HG02571 (cell line): ENCODE measurements at regions not wholly inside any gene's neighbourhood (a gene's known extent, or its start where the extent isn't known, plus 50 kb on each side); places are given as distances from the start of the nearest gene placed in this dataset.
"Not testable (repeated sequence)": the region's sequence is repeated elsewhere in the genome, so short reads cannot be mapped to it uniquely, and the experiment has no call there.

ENCODE experiments used
- ATAC-seq: cut with Tn5 transposase; IDR thresholded peaks from one replicate; pipeline ENCODE4 v1.9.1; 2021; ENCODE audit warnings: mild to moderate bottlenecking, moderate library complexity; ENCODE audit not compliant: unreplicated experiment

GRCh38 chr3:170712798-170713197 lies 126.9 kb upstream of the SLC7A14 start:
- no peak for ATAC-seq

GRCh38 chr3:170712336-170712735 lies 126.5 kb upstream of the SLC7A14 start:
- no peak for ATAC-seq

GRCh38 chr3:170711786-170712185 lies 125.9 kb upstream of the SLC7A14 start:
- ATAC-seq, result no peak

- no peak for ATAC-seq
Measured at GRCh38 chr3:170709046-170709445, 123.2 kb upstream of the SLC7A14 start.

GRCh38 chr3:170707899-170708298 lies 122.0 kb upstream of the SLC7A14 start:
- ATAC-seq, result no peak

DNA sequence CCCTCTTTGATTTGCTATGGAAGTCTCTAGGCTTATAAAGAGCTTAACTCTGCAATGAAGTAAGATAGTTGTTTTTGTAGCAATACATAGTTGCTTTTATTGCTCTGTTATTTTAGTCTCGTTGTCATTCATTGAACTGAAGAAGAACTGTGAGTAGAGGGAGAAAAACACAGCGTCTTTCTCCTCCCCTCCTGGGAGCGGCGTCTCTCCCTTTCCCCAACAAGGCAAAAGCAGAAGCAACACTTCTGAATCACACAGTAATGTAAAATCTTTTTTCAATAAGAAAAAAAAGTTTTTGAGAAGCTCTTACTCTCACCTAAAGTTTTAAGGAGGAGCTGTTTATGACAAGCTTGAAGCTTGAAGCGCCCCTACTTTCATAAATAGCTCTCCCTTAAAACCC lies 119.3 kb upstream of the SLC7A14 start:
- no peak for ATAC-seq

- ATAC-seq, result no peak
Measured at GRCh38 chr3:170703121-170703588, 117.3 kb upstream of the SLC7A14 start.

DNA sequence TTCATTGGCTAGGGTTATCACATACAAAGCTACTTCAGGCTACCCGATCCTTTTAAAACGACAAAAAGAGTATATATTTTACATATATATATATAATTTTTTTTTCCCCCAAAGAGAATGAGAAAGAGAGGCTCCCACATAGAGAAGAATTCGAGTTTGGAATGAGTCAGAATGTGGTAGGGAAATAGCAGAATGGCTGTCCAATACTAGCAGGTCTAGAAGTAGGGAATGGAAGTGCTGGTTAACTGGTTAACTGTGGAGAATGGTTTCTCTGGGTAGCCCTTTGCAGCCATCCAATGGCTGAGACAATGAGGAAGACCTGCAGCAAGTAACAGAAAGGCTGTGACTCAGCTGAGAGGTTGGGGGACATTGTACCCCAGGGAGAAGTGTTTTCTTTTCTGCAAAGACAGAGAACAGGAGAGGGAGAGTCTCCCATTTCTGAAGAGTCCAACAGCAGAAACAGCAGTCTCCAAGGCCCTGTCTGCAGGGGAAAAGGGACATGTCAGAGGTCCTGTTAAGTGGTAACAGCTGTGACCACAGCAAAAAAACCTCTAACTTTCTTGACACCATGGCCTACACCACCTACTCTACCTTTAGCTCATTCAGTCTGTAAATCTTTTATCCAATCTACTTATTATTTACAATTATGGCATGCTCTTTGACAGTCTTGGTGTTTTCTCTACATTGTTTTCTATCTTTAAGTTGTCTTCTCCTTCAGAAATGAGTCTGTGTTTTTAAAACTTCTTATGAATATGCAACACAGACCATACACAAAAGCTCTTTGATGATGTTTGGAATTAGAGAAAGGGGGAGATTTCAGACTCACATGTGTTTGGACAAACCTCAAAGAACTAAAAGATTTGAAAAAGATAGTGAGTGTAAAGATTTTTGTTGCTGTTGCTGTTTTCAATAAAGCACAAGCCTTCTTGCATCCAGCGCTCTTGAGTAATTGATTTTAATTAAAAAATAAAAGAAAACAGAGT lies 116.1 kb upstream of the SLC7A14 start:
- no peak for ATAC-seq

DNA sequence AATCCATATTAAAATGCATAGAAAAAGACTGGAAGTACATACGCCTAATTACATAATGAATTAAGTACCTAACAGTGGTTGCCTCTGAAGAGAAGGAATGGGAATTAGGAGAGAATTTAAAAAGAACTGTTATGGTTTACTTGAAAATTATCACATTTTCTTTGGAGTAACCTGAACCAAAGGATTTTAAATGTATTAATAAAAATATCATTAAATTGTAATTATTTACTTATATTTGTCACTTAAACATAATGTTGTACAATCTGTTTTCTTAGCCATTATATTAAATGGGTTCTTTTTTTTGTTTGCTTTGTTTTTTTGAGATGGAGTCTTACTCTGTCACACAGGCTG lies 114.2 kb upstream of the SLC7A14 start:
- no peak for ATAC-seq

DNA sequence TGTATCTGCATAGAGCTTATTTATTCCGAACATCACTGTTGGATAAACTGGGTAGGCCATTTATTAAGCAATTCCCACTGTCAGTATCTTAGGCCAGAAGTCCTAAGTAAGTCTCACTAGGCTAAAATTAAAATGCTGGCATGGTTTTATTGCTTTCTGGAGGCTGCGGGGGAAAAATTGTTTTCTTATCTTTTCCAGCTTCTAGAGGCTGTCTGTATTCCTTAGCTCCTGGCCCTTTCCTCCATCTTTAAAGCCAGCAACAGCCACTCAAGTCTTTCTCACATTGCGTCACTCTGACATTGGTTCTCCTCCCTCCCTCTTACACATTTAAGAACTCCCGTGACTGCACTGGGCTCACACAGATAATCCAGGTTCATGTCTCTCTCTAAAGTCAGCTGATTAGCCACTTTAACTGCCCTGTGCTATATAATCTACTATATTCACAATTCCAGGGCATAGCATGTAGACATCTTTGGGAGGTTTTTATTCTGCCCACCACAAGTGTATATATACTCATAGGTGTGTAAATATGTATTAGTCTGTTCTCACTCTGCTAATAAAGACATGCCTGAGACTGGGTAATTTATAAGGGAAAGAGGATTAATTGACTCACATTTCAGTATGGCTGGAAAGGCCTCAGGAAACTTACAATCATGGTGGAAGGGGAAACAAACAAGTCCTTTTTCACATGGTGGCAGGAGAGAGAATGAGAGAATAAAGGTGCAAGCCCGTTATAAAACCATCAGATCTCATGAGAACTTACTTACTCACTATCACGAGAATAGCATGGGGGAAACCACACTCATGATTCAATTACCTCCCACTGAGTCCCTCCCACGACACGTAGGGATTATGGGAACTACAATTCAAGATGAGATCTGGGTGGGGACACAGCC lies 113.5 kb upstream of the SLC7A14 start:
- no peak for ATAC-seq

DNA sequence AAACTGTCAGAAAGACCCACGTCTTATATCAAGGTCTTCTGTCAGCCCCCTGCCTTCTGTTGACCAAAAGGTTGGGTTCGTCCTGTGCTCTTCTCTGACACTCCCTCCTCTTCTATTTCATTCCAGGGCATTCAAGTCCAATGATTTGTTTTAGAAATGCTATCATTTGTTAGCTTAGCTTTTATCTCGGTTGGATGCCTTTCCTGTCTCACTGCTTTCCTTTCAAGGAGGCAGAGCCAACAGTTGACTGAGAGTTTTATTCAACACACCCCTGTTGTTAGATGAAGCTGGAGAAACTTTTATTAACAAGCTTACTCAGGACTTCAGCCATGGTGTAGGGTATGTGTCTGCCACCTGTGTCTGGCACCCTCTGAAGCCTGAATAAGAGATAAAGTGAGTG lies 112.0 kb upstream of the SLC7A14 start:
- ATAC-seq, result no peak

DNA sequence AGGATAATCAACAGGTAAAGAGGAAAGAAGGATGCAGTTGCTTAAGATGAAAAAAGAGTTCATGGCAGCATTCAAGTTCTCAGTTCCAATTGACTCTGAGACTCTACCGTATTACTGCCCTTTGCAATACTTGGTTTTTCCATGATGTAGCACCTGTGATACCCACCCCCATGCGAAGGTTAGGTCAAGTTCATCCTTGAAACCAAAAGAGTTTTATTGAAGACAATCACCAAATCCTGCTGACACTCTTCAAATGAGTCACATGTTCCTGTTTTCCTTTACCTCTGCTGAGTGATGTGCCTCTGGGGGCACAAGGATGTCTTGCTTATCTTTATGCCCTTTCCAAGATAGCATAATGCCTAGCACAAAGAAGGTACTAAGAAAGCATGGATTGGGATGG lies 111.3 kb upstream of the SLC7A14 start:
- no peak for ATAC-seq

GRCh38 chr3:170695486-170696064 lies 109.7 kb upstream of the SLC7A14 start:
- no peak for ATAC-seq

DNA sequence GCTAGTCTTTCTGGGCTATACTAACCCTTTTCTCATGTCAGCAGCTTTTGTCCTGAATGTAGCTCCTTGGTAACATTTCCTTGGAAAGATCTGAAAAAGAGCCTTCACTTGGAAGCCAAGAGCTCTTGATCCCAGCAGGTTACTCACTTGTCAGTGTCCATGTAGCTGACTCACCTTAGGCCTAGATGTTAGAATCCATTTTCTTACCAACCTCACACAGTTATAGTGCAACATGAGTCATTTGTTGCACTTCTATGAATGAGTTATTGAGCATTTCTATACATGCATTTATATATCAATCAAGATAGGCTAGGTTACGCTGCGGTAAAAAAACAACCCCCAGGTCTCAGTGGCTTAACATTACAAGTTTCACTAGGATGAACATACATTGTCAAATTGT lies 106.8 kb upstream of the SLC7A14 start:
- ATAC-seq, result no peak

DNA sequence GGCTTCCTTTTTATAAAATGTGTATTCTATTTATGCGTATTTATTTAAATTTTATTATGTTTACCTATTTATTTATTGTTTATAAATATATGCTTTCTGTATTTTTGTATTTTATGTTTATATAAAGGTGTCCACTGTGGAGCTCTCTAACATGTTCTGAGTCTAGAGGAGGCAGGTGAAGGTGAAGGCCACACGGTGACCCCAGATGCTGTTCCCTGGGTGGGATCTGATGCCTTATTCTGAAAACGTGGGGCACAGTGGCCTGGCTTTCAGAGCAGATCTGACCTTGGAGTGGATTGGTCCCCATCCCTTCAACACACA lies 104.7 kb upstream of the SLC7A14 start:
- ATAC-seq, result no peak

GRCh38 chr3:170689893-170690660 lies 104.2 kb upstream of the SLC7A14 start:
- no peak for ATAC-seq

DNA sequence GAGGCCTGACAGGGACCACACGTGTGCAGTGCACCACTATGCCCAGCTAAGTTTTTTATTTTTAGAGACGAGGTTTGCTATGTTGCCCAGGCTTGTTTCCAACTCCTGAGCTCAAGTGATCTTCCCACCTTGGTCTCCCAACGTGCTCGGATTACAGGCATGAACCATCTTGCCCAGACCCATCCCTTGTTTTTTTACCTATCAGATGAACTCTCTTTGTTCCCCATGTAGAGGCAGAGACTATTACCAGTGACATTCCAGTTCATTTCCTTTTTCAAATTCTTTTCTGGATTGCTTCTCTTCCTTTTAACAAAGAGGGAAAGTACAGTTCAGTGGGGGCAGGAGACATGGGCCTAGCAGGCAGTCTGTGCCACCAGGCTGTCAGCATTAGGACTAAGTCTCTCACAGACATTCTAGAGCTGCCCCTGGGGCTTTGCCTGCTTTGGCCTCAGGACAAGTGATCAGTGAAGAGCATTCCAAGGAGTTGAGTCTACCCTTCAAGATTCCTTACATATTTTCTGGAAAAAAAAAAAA lies 103.5 kb upstream of the SLC7A14 start:
- ATAC-seq, result no peak

- ATAC-seq, result not testable (repeated sequence)
Measured at GRCh38 chr3:170688222-170688621, 102.3 kb upstream of the SLC7A14 start.

GRCh38 chr3:170680593-170680992 lies 94.7 kb upstream of the SLC7A14 start:
- ATAC-seq, result no peak

- ATAC-seq, result no peak
Measured at GRCh38 chr3:170679190-170679589, 93.3 kb upstream of the SLC7A14 start.
